HEK293 (cell line): ENCODE measurements at regions not wholly inside any gene's neighbourhood (a gene's known extent, or its start where the extent isn't known, plus 50 kb on each side); places are given as distances from the start of the nearest gene placed in this dataset.

Experiments
- CTCF ChIA-PET: fragments of 350-600 bp; formaldehyde crosslinking; extraction: SDS; loops from one replicate; lab custom pipeline; 2021; ENCODE audit warnings: antibody characterized with exemption; lab: Yijun Ruan, JAX
- POLR2A ChIA-PET: fragments of 300-600 bp; formaldehyde crosslinking; extraction: SDS; loops from one replicate; lab custom pipeline; 2020; ENCODE audit warnings: antibody characterized with exemption, inconsistent platforms; lab: Yijun Ruan, JAX
- H3K27ac ChIP-seq: fragments of 200-500 bp; sonication (Bioruptor generic); 2 replicates; pipeline ENCODE4 v1.5.1; 2014; ENCODE audit warnings: low read depth, low read length, control low read depth, inconsistent platforms; ENCODE audit errors: extremely low read depth
- H3K36me3 ChIP-seq, 2 experiments: fragments of 200-500 bp in 1 of 2; sonication (Bioruptor generic) in 1 of 2; 1 replicate in 1 of 2; 2 replicates in 1 of 2; pipeline ENCODE4 v1.5.1; 2014 to 2017; ENCODE audit warnings: inconsistent platforms in 2 of 2, low read length in 2 of 2; ENCODE audit not compliant: control insufficient read depth in 2 of 2, insufficient read depth in 1 of 2
- H3K4me1 ChIP-seq: fragments of 200-500 bp; sonication (Bioruptor generic); 2 replicates; pipeline ENCODE4 v1.5.1; 2014; ENCODE audit warnings: mild to moderate bottlenecking, low read length, inconsistent platforms; ENCODE audit not compliant: control insufficient read depth, insufficient read depth
- H3K4me3 ChIP-seq: 2 replicates; pipeline ENCODE4 v1.5.1; 2011; ENCODE audit warnings: low read depth, mild to moderate bottlenecking, control low read depth, low read length, moderate library complexity
- H3K9me3 ChIP-seq: fragments of 200-500 bp; sonication (Bioruptor generic); 2 replicates; pipeline ENCODE4 v1.5.1; 2014; ENCODE audit warnings: low read depth, low read length, inconsistent platforms; ENCODE audit not compliant: control insufficient read depth, insufficient read depth
- HOXD13 ChIP-seq: sonication (generic); formaldehyde crosslinking; IDR thresholded peaks from 2 replicates; pipeline ENCODE4 v1.8.0; 2022; ENCODE audit warnings: missing genetic modification reagents, borderline replicate concordance
- KLF1 ChIP-seq: fragments of 450-650 bp; formaldehyde crosslinking; IDR thresholded peaks from 2 replicates; pipeline ENCODE4 v1.5.1; 2016; ENCODE audit warnings: missing biosample characterization, missing genetic modification characterization
- MYNN ChIP-seq: fragments of 450-650 bp; formaldehyde crosslinking; IDR thresholded peaks from 2 replicates; pipeline ENCODE4 v1.5.1; 2016; ENCODE audit warnings: missing biosample characterization, missing genetic modification characterization, borderline replicate concordance
- REST ChIP-seq: fragments of 450-650 bp; formaldehyde crosslinking; IDR thresholded peaks from 2 replicates; pipeline ENCODE4 v1.5.1; 2016; ENCODE audit warnings: missing biosample characterization, missing genetic modification characterization
- ZBTB1 ChIP-seq: fragments of 450-650 bp; formaldehyde crosslinking; IDR thresholded peaks from 2 replicates; pipeline ENCODE4 v1.5.1; 2016; ENCODE audit warnings: missing biosample characterization, missing genetic modification characterization
- ZIC2 ChIP-seq: fragments of 450-650 bp; formaldehyde crosslinking; IDR thresholded peaks from 2 replicates; pipeline ENCODE4 v1.5.1; 2016; ENCODE audit warnings: missing biosample characterization, missing genetic modification characterization
- ZNF26 ChIP-seq: fragments of 450-650 bp; formaldehyde crosslinking; IDR thresholded peaks from 2 replicates; pipeline ENCODE4 v1.5.1; 2016; ENCODE audit warnings: missing biosample characterization, missing genetic modification characterization
- ZNF624 ChIP-seq: fragments of 450-650 bp; formaldehyde crosslinking; IDR thresholded peaks from 2 replicates; pipeline ENCODE4 v1.5.1; 2017; ENCODE audit warnings: missing biosample characterization, missing genetic modification characterization
- TF ChIP-seq, protein P1 (sequence below): fragments of 450-650 bp; formaldehyde crosslinking; IDR thresholded peaks from 2 replicates; pipeline ENCODE4 v1.5.1; 2017; ENCODE audit warnings: missing biosample characterization, missing genetic modification characterization
- TF ChIP-seq, protein P2 (sequence below): fragments of 450-650 bp; formaldehyde crosslinking; IDR thresholded peaks from 2 replicates; pipeline ENCODE4 v1.5.1; 2016; ENCODE audit warnings: missing biosample characterization, missing genetic modification characterization, borderline replicate concordance
- TF ChIP-seq, protein P3 (sequence below): fragments of 450-650 bp; IDR thresholded peaks from 2 replicates; pipeline ENCODE4 v1.5.1; 2018; ENCODE audit warnings: missing biosample characterization, mild to moderate bottlenecking, missing genetic modification characterization

DNA sequence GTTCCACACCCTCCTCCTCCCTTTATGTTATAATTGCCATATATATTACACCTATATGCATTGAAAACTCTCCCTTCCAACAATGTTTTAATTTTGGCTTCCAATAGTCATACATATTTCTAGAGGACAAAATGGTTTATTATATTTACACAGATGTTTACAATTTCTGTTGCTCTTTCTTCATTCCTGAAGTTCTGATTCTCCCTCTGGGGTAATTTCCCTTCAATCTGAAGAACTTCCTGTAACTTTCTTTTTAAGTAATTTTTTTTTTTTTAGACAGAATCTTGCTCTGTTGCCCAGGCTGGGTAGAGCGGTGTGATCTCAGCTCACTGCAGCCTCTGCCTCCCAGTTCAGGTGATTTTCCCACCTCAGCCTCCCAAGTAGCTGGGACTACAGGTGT, 173.0 kb upstream of the MAP1B start (continued):
- no peak for TF ChIP-seq ZBTB1 (tag by site-specific recombination)
- TF ChIP-seq ZNF624 (tag by site-specific recombination): no peak

GRCh38 chr5:71937921-71938698, 169.2 kb upstream of the MAP1B start:
- TF ChIP-seq KLF1: no peak
- TF ChIP-seq, protein P1, sequence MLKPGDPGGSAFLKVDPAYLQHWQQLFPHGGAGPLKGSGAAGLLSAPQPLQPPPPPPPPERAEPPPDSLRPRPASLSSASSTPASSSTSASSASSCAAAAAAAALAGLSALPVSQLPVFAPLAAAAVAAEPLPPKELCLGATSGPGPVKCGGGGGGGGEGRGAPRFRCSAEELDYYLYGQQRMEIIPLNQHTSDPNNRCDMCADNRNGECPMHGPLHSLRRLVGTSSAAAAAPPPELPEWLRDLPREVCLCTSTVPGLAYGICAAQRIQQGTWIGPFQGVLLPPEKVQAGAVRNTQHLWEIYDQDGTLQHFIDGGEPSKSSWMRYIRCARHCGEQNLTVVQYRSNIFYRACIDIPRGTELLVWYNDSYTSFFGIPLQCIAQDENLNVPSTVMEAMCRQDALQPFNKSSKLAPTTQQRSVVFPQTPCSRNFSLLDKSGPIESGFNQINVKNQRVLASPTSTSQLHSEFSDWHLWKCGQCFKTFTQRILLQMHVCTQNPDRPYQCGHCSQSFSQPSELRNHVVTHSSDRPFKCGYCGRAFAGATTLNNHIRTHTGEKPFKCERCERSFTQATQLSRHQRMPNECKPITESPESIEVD (tag by site-specific recombination): no peak
- TF ChIP-seq, protein P2, sequence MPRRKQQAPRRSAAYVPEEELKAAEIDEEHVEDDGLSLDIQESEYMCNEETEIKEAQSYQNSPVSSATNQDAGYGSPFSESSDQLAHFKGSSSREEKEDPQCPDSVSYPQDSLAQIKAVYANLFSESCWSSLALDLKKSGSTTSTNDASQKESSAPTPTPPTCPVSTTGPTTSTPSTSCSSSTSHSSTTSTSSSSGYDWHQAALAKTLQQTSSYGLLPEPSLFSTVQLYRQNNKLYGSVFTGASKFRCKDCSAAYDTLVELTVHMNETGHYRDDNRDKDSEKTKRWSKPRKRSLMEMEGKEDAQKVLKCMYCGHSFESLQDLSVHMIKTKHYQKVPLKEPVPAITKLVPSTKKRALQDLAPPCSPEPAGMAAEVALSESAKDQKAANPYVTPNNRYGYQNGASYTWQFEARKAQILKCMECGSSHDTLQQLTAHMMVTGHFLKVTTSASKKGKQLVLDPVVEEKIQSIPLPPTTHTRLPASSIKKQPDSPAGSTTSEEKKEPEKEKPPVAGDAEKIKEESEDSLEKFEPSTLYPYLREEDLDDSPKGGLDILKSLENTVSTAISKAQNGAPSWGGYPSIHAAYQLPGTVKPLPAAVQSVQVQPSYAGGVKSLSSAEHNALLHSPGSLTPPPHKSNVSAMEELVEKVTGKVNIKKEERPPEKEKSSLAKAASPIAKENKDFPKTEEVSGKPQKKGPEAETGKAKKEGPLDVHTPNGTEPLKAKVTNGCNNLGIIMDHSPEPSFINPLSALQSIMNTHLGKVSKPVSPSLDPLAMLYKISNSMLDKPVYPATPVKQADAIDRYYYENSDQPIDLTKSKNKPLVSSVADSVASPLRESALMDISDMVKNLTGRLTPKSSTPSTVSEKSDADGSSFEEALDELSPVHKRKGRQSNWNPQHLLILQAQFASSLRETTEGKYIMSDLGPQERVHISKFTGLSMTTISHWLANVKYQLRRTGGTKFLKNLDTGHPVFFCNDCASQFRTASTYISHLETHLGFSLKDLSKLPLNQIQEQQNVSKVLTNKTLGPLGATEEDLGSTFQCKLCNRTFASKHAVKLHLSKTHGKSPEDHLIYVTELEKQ (tag by site-specific recombination): no peak
- no peak for TF ChIP-seq REST (tag by site-specific recombination)
- no peak for TF ChIP-seq ZNF26 (tag by site-specific recombination)
- no peak for TF ChIP-seq MYNN
- TF ChIP-seq HOXD13 (CRISPR knock-in tag): no peak
- no peak overlapping the region for H3K4me3 ChIP-seq
- H3K27ac ChIP-seq: no peak overlapping the region
- no peaks in the 10 kb centered on the region for H3K36me3 ChIP-seq
- ChIA-PET CTCF (no interaction called here), POLR2A (no interaction called here)
- no peaks in the 10 kb centered on the region for H3K9me3 ChIP-seq
- no peaks in the 10 kb centered on the region for H3K4me1 ChIP-seq

DNA sequence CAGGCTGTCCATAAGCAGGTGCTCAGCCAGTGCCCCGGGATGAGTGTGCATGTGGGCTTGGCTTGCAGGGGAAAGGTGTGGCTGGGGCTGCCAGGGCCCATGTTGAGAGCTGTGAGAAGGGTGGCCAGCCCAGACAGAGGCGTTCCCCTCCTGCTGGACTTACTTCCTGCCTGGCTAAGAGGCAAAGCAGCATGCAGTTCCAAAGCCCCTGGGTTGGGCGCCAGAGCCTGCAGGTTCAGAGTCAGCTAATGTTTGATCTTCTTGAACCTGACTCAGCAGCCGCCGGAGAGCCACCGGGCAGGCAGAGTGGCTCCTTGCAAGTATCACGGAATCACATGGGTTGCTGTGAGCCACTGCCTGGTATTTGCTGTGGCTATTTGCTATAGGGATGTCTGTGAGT, 168.4 kb upstream of the MAP1B start:
- TF ChIP-seq, protein P3, sequence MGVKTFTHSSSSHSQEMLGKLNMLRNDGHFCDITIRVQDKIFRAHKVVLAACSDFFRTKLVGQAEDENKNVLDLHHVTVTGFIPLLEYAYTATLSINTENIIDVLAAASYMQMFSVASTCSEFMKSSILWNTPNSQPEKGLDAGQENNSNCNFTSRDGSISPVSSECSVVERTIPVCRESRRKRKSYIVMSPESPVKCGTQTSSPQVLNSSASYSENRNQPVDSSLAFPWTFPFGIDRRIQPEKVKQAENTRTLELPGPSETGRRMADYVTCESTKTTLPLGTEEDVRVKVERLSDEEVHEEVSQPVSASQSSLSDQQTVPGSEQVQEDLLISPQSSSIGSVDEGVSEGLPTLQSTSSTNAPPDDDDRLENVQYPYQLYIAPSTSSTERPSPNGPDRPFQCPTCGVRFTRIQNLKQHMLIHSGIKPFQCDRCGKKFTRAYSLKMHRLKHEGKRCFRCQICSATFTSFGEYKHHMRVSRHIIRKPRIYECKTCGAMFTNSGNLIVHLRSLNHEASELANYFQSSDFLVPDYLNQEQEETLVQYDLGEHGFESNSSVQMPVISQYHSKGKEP (tag by site-specific recombination): no peak
- peak; percentile 66 for TF ChIP-seq ZIC2 (tag by site-specific recombination)
- TF ChIP-seq, all 188 proteins: peak for 1
- CTCF ChIA-PET: no interaction called here

More for the DNA sequence above, 168.4 kb upstream of the MAP1B start:
- Histone ChIP-seq H3K4me1 (no peaks in the 10 kb centered on the region), H3K4me3 (no peak overlapping the region), H3K27ac (no peak overlapping the region), H3K9me3 (no peaks in the 10 kb centered on the region), H3K36me3 (no peaks in the 10 kb centered on the region)
- POLR2A ChIA-PET: no interaction called here
